Activated T-cell treated with anti-CD3 and anti-CD28 coated beads, Interleukin-2, amount 50 U/mL, for 72 hours (primary cell): ENCODE measurements at regions not wholly inside any gene's neighbourhood (a gene's known extent, or its start where the extent isn't known, plus 50 kb on each side); places are given as distances from the start of the nearest gene placed in this dataset.

Experiments used
- ATAC-seq, 2 donors: fragments of 150-1000 bp; cut with Tn5 transposase; replicated peaks in 1 of 2; 2 replicates each; pipeline ENCODE4 v1.10.0; 2021; ENCODE audit warnings: moderate library complexity in 2 of 2, mild to moderate bottlenecking in 1 of 2
- DNase-seq, 2 donors: peaks; one replicate each; pipeline ENCODE4 v3.0.0; 2021 to 2022; ENCODE audit warnings: mixed read lengths in 1 of 2
- H3K27ac Mint-ChIP-seq: one replicate; pipeline ENCODE4 v1.8.0; 2022; ENCODE audit warnings: mild to moderate bottlenecking, moderate library complexity, mixed read lengths
- H3K27me3 Mint-ChIP-seq: one replicate; pipeline ENCODE4 v1.8.0; 2022; ENCODE audit warnings: low read depth, mixed read lengths
- H3K36me3 Mint-ChIP-seq, 2 donors: one replicate each; pipeline ENCODE4 v1.8.0; 2022; ENCODE audit warnings: mixed read lengths in 2 of 2, mild to moderate bottlenecking in 1 of 2; ENCODE audit not compliant: insufficient read depth in 2 of 2
- H3K4me1 Mint-ChIP-seq: one replicate; pipeline ENCODE4 v1.8.0; 2022; ENCODE audit warnings: low read depth, mixed read lengths
- H3K4me3 Mint-ChIP-seq, 2 donors: one replicate each; pipeline ENCODE4 v1.8.0; 2022; ENCODE audit warnings: mild to moderate bottlenecking in 2 of 2, mixed read lengths in 2 of 2, moderate library complexity in 2 of 2
- H3K9me3 Mint-ChIP-seq, 2 donors: one replicate each; pipeline ENCODE4 v1.8.0; 2022; ENCODE audit warnings: mixed read lengths in 2 of 2

DNA sequence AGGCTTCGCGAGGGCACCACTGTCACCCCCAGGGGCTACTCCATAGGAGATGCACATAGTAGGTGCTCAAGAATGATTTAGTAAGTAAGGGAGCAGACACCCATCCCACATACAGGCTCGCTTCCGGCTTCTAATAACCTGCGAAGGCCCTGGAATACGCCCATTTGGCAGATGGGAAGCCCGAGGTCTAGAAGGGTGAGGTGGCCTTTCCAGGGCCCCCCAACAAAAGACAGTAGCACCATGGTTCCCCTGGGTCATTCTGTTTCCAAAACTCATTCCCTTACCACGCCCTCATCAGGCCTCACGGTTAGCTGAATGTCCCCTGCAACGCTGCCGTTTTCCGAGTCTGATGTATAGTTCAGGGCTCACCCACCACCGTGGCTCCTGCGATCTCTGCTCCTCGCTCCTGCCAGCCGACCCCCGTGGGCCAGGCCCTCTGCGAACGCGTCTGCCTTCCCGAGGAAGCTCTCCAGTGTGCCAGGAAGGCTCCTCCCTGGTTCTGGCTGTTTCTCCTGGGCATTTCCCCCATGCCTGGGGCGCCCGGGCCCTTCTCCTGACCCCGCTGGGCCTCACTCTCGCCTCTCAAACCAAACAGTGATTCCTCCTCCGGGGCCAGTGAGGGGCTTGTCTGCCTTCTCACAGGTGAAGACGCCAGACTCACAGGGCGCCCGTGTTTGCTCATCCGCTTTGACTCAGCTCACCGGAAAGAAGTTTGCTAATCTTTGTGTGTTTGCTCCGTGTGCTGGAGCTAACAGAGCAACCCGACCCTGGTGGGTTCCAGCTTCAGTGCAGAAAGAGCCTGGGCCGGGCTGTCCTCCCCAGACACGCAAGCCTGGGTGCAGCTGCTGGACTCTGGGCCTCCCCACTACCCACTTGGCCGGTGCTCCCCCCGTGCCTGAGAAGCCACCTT lies 86.6 kb downstream of the RTL6 start:
- Mint-ChIP-seq H3K27ac (no peak overlapping the region), H3K4me3 (no peak overlapping the region), H3K4me1 (no peaks in the 10 kb centered on the region), H3K9me3 (peaks cover 3 to 5% of the 10 kb centered on the region in 2 donors), H3K27me3 (no peaks in the 10 kb centered on the region), H3K36me3 (peaks cover 0 to 1% of the 10 kb centered on the region in 2 donors)
- DNase-seq (no peak), ATAC-seq (no peak)

DNA sequence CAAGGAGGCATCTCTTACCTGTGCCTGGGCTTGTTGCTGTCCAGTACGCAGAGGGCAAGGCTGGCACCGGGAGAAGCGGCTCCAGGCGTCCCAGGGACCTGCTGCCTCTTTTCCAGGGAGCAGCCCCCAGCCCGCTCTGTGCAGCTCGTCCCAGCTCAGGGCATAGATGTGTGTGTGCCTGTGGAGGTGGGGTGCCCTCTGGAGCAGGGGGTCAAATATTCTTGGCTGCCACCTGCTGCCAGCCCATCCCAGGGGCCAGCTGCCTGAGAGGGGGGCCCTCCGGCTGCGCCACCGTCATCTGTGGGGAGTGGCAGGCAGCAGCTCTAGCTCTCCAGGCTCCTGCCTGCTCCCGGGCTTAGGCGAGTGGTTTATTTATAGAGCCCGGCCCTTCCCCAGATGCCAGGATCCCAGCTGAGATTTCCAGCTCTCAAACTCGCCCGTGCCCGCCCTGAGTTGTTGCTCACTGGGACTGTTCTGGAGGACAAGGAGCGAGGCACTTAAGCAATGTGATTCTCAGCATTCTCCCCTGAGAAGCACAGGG lies 87.5 kb downstream of the RTL6 start:
- Mint-ChIP-seq H3K27me3 (no peaks in the 10 kb centered on the region), H3K9me3 (no peaks in the 10 kb centered on the region), H3K4me3 (no peak overlapping the region), H3K4me1 (no peaks in the 10 kb centered on the region), H3K27ac (no peak overlapping the region), H3K36me3 (no peaks in the 10 kb centered on the region)
- no peak for DNase-seq
- ATAC-seq, result no peak

GRCh38 chr22:44409974-44410316 lies 88.1 kb downstream of the RTL6 start:
- Mint-ChIP-seq H3K9me3 (no peaks in the 10 kb centered on the region), H3K4me1 (no peaks in the 10 kb centered on the region), H3K4me3 (no peak overlapping the region), H3K27me3 (no peaks in the 10 kb centered on the region), H3K36me3 (no peaks in the 10 kb centered on the region), H3K27ac (no peak overlapping the region)
- no peak for ATAC-seq
- DNase-seq, result no peak

- DNase-seq, result no peak
- H3K27ac Mint-ChIP-seq, result no peak overlapping the region
- no peaks in the 10 kb centered on the region for H3K4me1 Mint-ChIP-seq
- no peak overlapping the region for H3K4me3 Mint-ChIP-seq
- ATAC-seq, result no peak
- no peaks in the 10 kb centered on the region for H3K27me3 Mint-ChIP-seq
- H3K9me3 Mint-ChIP-seq, result no peaks in the 10 kb centered on the region
- H3K36me3 Mint-ChIP-seq, result no peaks in the 10 kb centered on the region
Observed at GRCh38 chr22:44409211-44409973, 88.6 kb downstream of the RTL6 start.

GRCh38 chr22:44408829-44409192 lies 89.2 kb downstream of the RTL6 start:
- DNase-seq, result no peak
- no peak for ATAC-seq
- H3K27ac Mint-ChIP-seq, result no peak overlapping the region
- H3K36me3 Mint-ChIP-seq, result no peaks in the 10 kb centered on the region
- no peak overlapping the region for H3K4me3 Mint-ChIP-seq
- no peaks in the 10 kb centered on the region for H3K9me3 Mint-ChIP-seq
- no peaks in the 10 kb centered on the region for H3K27me3 Mint-ChIP-seq
- no peaks in the 10 kb centered on the region for H3K4me1 Mint-ChIP-seq

DNA sequence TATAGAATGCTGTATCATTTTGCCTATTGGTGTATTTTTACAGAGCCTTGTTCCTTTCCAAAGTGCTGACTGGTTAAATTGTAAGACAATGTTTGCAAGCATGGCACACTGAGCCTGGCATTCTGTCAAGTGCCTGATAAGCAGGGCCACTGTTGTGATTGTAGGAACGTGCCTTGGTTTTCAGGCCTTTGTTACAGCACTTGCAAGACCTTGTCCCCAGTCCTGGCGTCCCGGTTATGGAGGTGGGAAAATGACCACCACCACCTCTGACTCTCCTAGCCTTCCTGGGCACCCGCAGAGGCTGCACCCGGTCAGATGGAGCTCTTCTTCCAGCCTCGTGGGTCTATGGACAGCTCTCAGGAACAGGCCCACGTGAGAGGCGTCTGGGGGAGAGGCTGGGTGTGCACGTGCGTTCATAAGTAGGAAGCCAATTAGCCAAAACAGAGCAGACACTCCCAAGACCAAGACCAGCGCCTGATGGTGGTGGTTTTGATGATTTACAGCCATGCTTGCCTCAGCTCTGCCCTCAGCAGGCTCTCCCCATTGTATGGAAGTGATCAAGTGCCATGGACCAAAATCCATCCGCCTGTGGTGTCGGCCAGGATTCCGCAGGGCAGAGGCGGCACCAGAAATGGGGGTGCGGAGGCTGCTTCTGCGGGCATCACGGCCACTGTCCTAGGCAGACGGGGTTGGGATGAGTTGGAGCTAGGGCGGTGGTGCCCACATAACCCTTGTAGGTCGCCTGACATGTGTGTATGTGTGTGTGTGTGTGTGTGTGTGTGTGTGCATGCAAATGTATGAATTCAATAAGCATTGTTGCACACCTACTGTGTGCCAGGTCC lies 89.8 kb downstream of the RTL6 start:
- Mint-ChIP-seq H3K9me3 (no peaks in the 10 kb centered on the region), H3K27ac (no peak overlapping the region), H3K27me3 (no peaks in the 10 kb centered on the region), H3K4me3 (no peak overlapping the region), H3K36me3 (no peaks in the 10 kb centered on the region), H3K4me1 (no peaks in the 10 kb centered on the region)
- no peak for DNase-seq
- no peak for ATAC-seq

DNA sequence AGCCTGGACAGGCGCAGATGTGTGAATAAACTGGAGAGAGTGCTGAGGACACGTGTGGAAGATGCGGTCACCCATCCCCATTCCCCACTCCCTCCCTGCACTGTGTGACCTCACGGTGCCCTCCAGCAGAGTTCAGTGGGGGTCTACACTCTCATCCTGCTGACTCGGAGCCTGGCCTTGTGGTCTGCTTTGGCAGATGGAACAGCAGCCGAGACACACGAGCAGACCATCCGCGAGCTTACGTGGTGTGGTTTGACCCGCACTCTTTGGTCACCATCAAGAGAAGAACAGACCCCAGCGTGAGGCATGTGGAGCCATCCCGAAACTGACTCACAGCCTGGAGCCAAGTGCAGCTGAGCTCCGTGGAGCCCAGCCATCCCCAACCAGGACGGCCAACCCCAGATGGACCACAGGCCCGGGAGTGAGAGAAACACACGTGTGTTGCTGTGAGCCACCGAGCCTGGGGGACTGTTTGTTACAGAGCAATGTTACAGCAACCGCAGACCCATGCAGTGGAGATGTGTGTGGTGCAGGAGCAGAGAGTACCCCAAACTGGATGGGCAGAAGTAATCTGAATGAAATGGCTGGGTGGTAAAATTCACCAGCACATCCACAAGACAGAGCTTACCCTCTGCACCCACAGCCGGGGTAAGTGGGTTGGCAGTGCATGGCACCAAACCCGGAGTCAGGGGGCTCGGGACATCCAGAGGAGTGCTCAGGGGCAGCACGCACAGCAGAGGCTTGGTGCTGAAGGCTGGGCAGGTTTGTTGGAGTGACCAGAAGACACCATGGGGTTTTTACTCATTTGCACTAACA lies 90.7 kb downstream of the RTL6 start:
- no peak overlapping the region for H3K4me3 Mint-ChIP-seq
- H3K36me3 Mint-ChIP-seq, result no peaks in the 10 kb centered on the region
- no peaks in the 10 kb centered on the region for H3K4me1 Mint-ChIP-seq
- H3K27ac Mint-ChIP-seq, result no peak overlapping the region
- H3K9me3 Mint-ChIP-seq, result no peaks in the 10 kb centered on the region
- no peak for ATAC-seq
- no peak for DNase-seq
- no peaks in the 10 kb centered on the region for H3K27me3 Mint-ChIP-seq

- H3K4me1 Mint-ChIP-seq, result no peaks in the 10 kb centered on the region
- no peaks in the 10 kb centered on the region for H3K9me3 Mint-ChIP-seq
- no peak overlapping the region for H3K4me3 Mint-ChIP-seq
- H3K27me3 Mint-ChIP-seq, result no peaks in the 10 kb centered on the region
- H3K36me3 Mint-ChIP-seq, result no peaks in the 10 kb centered on the region
- H3K27ac Mint-ChIP-seq, result no peak overlapping the region
- DNase-seq, result no peak
- ATAC-seq, result no peak
Observed at GRCh38 chr22:44406341-44407170, 91.5 kb downstream of the RTL6 start.

- no peaks in the 10 kb centered on the region for H3K9me3 Mint-ChIP-seq
- no peaks in the 10 kb centered on the region for H3K36me3 Mint-ChIP-seq
Observed at GRCh38 chr22:44405661-44406060, 92.4 kb downstream of the RTL6 start.

GRCh38 chr22:44404341-44405020 lies 91.7 kb upstream of the SHISAL1 start:
- H3K27ac Mint-ChIP-seq, result no peak overlapping the region
- H3K4me1 Mint-ChIP-seq, result no peaks in the 10 kb centered on the region
- DNase-seq (no peak), ATAC-seq (no peak)
- H3K36me3 Mint-ChIP-seq, result no peaks in the 10 kb centered on the region
- H3K27me3 Mint-ChIP-seq, result no peaks in the 10 kb centered on the region
- H3K4me3 Mint-ChIP-seq, result no peak overlapping the region
- H3K9me3 Mint-ChIP-seq, result no peaks in the 10 kb centered on the region

More at GRCh38 chr22:44405661-44406060, 92.4 kb downstream of the RTL6 start:
- no peak for ATAC-seq
- Mint-ChIP-seq H3K4me3 (no peak overlapping the region), H3K4me1 (no peaks in the 10 kb centered on the region), H3K27ac (no peak overlapping the region), H3K27me3 (no peaks in the 10 kb centered on the region)
- no peak for DNase-seq

- H3K27me3 Mint-ChIP-seq, result no peaks in the 10 kb centered on the region
- H3K9me3 Mint-ChIP-seq, result no peaks in the 10 kb centered on the region
- ATAC-seq, result no peak
- H3K4me3 Mint-ChIP-seq, result no peak overlapping the region
- no peak for DNase-seq
- H3K36me3 Mint-ChIP-seq, result no peaks in the 10 kb centered on the region
- no peak overlapping the region for H3K27ac Mint-ChIP-seq
- no peaks in the 10 kb centered on the region for H3K4me1 Mint-ChIP-seq
Observed at GRCh38 chr22:44403602-44404329, 91.0 kb upstream of the SHISAL1 start.
